ENCODE measurements at regions not wholly inside any gene's neighbourhood (a gene's known extent, or its start where the extent isn't known, plus 50 kb on each side); places are given as distances from the start of the nearest gene placed in this dataset.

- Histone ChIP-seq H3K27me3 (no peaks in the 10 kb centered on the region), H3K4me3 (no peak overlapping the region), H3K9me3 (no peaks in the 10 kb centered on the region), H3K36me3 (no peaks in the 10 kb centered on the region), H3K27ac (no peak overlapping the region), H3K4me1 (no peaks in the 10 kb centered on the region)
- ATAC-seq (ENCODE audit: low FRiP score in 2 of 2) (no peak), DNase-seq (no peak)
- TF ChIP-seq POLR2A (IDR thresholded peaks at IDR 0.05) (no peak), CTCF (IDR thresholded peaks at IDR 0.05) (no peak), EP300 (IDR thresholded peaks at IDR 0.05) (no peak), POLR2AphosphoS5 (IDR thresholded peaks at IDR 0.05) (no peak)
- 90% methylated on average over 1 of the region's 1 CpG for WGBS, 2 donors
Observed at GRCh38 chr2:155095613-155096012, 397.1 kb downstream of the KCNJ3 start.

GRCh38 chr2:155080373-155080772 lies 381.9 kb downstream of the KCNJ3 start:
- Histone ChIP-seq H3K36me3 (no peaks in the 10 kb centered on the region), H3K4me3 (no peak overlapping the region), H3K27me3 (no peaks in the 10 kb centered on the region), H3K27ac (no peak overlapping the region), H3K9me3 (no peaks in the 10 kb centered on the region), H3K4me1 (no peaks in the 10 kb centered on the region)
- 70 to 71% methylated on average over 2 of the region's 2 CpGs for WGBS, 2 donors
- TF ChIP-seq EP300 (IDR thresholded peaks at IDR 0.05) (no peak), CTCF (IDR thresholded peaks at IDR 0.05) (no peak)
- no peak for ATAC-seq (ENCODE audit: low FRiP score in 2 of 2)
- DNase-seq: no peak

GRCh38 chr2:155070489-155070888 lies 372.0 kb downstream of the KCNJ3 start:
- no peak for DNase-seq
- ATAC-seq (ENCODE audit: low FRiP score in 2 of 2): no peak

GRCh38 chr2:155062922-155063258 lies 364.4 kb downstream of the KCNJ3 start:
- TF ChIP-seq POLR2A (IDR thresholded peaks at IDR 0.05) (no peak), POLR2AphosphoS5 (IDR thresholded peaks at IDR 0.05) (no peak), CTCF (IDR thresholded peaks at IDR 0.05) (no peak), EP300 (IDR thresholded peaks at IDR 0.05) (no peak)
- DNase-seq (no peak), ATAC-seq (ENCODE audit: low FRiP score in 2 of 2) (no peak)
- H3K9me3 ChIP-seq: no peaks in the 10 kb centered on the region
- H3K4me1 ChIP-seq: no peaks in the 10 kb centered on the region
- H3K36me3 ChIP-seq: no peaks in the 10 kb centered on the region
- no peak overlapping the region for H3K4me3 ChIP-seq
- H3K27ac ChIP-seq: no peak overlapping the region
- no peaks in the 10 kb centered on the region for H3K27me3 ChIP-seq
- WGBS, 2 donors: 90 to 100% methylated on average over 1 of the region's 1 CpG

More at GRCh38 chr2:155070489-155070888, 372.0 kb downstream of the KCNJ3 start:
- TF ChIP-seq EP300 (IDR thresholded peaks at IDR 0.05): no peak
- TF ChIP-seq CTCF (IDR thresholded peaks at IDR 0.05): no peak
- TF ChIP-seq POLR2A (IDR thresholded peaks at IDR 0.05): no peak
- no peak for TF ChIP-seq POLR2AphosphoS5 (IDR thresholded peaks at IDR 0.05)
- Histone ChIP-seq H3K4me1 (no peaks in the 10 kb centered on the region), H3K27me3 (no peaks in the 10 kb centered on the region), H3K4me3 (no peak overlapping the region), H3K9me3 (no peaks in the 10 kb centered on the region), H3K27ac (no peak overlapping the region), H3K36me3 (no peaks in the 10 kb centered on the region)
- 91 to 100% methylated on average over 1 of the region's 1 CpG for WGBS, 2 donors

- DNase-seq: no peak
- Histone ChIP-seq H3K4me1 (no peaks in the 10 kb centered on the region), H3K27me3 (no peaks in the 10 kb centered on the region), H3K36me3 (no peaks in the 10 kb centered on the region), H3K4me3 (no peak overlapping the region), H3K27ac (no peak overlapping the region), H3K9me3 (no peaks in the 10 kb centered on the region)
- no peak for ATAC-seq (ENCODE audit: low FRiP score in 2 of 2)
- 94 to 96% methylated on average over 2 of the region's 2 CpGs for WGBS, 2 donors
- TF ChIP-seq POLR2AphosphoS5 (IDR thresholded peaks at IDR 0.05) (no peak), POLR2A (IDR thresholded peaks at IDR 0.05) (no peak), EP300 (IDR thresholded peaks at IDR 0.05) (no peak), CTCF (IDR thresholded peaks at IDR 0.05) (no peak)
Observed at GRCh38 chr2:155062250-155062921, 363.9 kb downstream of the KCNJ3 start.
